HUES6 (cell line): ENCODE measurements at regions not wholly inside any gene's neighbourhood (a gene's known extent, or its start where the extent isn't known, plus 50 kb on each side); places are given as distances from the start of the nearest gene placed in this dataset.

Experiments used
- H3K27ac ChIP-seq: 2 replicates; pipeline ENCODE4 v1.7.0; 2013; ENCODE audit warnings: low read depth, mild to moderate bottlenecking, low read length, inconsistent platforms
- H3K27me3 ChIP-seq: 2 replicates; pipeline ENCODE4 v1.6.1; 2013; ENCODE audit warnings: low read length; ENCODE audit not compliant: control insufficient read depth, insufficient read depth
- H3K36me3 ChIP-seq: 2 replicates; pipeline ENCODE4 v1.6.1; 2013; ENCODE audit warnings: low read length; ENCODE audit not compliant: control insufficient read depth, insufficient read depth
- H3K4me1 ChIP-seq: 2 replicates; pipeline ENCODE4 v1.6.1; 2013; ENCODE audit warnings: low read length; ENCODE audit not compliant: control insufficient read depth, insufficient read depth
- H3K4me3 ChIP-seq: 2 replicates; pipeline ENCODE4 v1.5.1; 2013; ENCODE audit warnings: low read depth, low read length
- H3K9ac ChIP-seq: one replicate; pipeline ENCODE4 v1.6.1; 2013; ENCODE audit warnings: mild to moderate bottlenecking, low read length
- H3K9me3 ChIP-seq: 2 replicates; pipeline ENCODE4 v1.6.1; 2013; ENCODE audit warnings: low read depth, low read length; ENCODE audit not compliant: control insufficient read depth, insufficient read depth

- no peak overlapping the region for H3K4me3 ChIP-seq
- no peak overlapping the region for H3K9ac ChIP-seq
- H3K27ac ChIP-seq, result no peak overlapping the region
Measured at GRCh38 chr5:15447209-15447608, 52.8 kb upstream of the FBXL7 start.

GRCh38 chr5:15446552-15446951 lies 53.4 kb upstream of the FBXL7 start:
- H3K36me3 ChIP-seq, result no peaks in the 10 kb centered on the region
- H3K4me1 ChIP-seq, result no peaks in the 10 kb centered on the region
- H3K9me3 ChIP-seq, result no peaks in the 10 kb centered on the region
- no peaks in the 10 kb centered on the region; the same call in 1 of the 2 replicates for H3K27me3 ChIP-seq
- H3K27ac ChIP-seq, result no peak overlapping the region
- H3K9ac ChIP-seq, result no peak overlapping the region
- H3K4me3 ChIP-seq, result no peak overlapping the region

More at GRCh38 chr5:15447209-15447608, 52.8 kb upstream of the FBXL7 start:
- H3K27me3 ChIP-seq, result no peaks in the 10 kb centered on the region; the same call in 1 of the 2 replicates
- no peaks in the 10 kb centered on the region for H3K36me3 ChIP-seq
- H3K9me3 ChIP-seq, result no peaks in the 10 kb centered on the region
- H3K4me1 ChIP-seq, result no peaks in the 10 kb centered on the region

- H3K27ac ChIP-seq, result no peak overlapping the region
Measured at GRCh38 chr5:15442193-15442570, 57.8 kb upstream of the FBXL7 start.

GRCh38 chr5:15441433-15442192 lies 58.4 kb upstream of the FBXL7 start:
- Histone ChIP-seq H3K27me3 (no peaks in the 10 kb centered on the region), H3K27ac (no peak overlapping the region), H3K4me3 (no peak overlapping the region), H3K4me1 (peaks cover 5% of the 10 kb centered on the region; the same call in 1 of the 2 replicates), H3K36me3 (no peaks in the 10 kb centered on the region), H3K9me3 (no peaks in the 10 kb centered on the region), H3K9ac (no peak overlapping the region)

More at GRCh38 chr5:15442193-15442570, 57.8 kb upstream of the FBXL7 start:
- Histone ChIP-seq H3K36me3 (no peaks in the 10 kb centered on the region), H3K4me1 (peaks cover 5% of the 10 kb centered on the region; the same call in 1 of the 2 replicates), H3K27me3 (no peaks in the 10 kb centered on the region), H3K9me3 (no peaks in the 10 kb centered on the region), H3K4me3 (no peak overlapping the region), H3K9ac (no peak overlapping the region)

GRCh38 chr5:15440434-15440833 lies 59.5 kb upstream of the FBXL7 start:
- Histone ChIP-seq H3K9me3 (no peaks in the 10 kb centered on the region), H3K27ac (no peak overlapping the region), H3K27me3 (no peaks in the 10 kb centered on the region), H3K36me3 (no peaks in the 10 kb centered on the region), H3K9ac (no peak overlapping the region), H3K4me1 (peaks cover 5% of the 10 kb centered on the region; the same call in 1 of the 2 replicates), H3K4me3 (no peak overlapping the region)

- Histone ChIP-seq H3K4me3 (no peak overlapping the region), H3K36me3 (no peaks in the 10 kb centered on the region), H3K9me3 (no peaks in the 10 kb centered on the region), H3K9ac (no peak overlapping the region), H3K27ac (no peak overlapping the region), H3K4me1 (peaks cover 5% of the 10 kb centered on the region; the same call in 1 of the 2 replicates), H3K27me3 (no peaks in the 10 kb centered on the region)
Measured at GRCh38 chr5:15439801-15440200, 60.2 kb upstream of the FBXL7 start.

GRCh38 chr5:15433709-15434108 lies 66.3 kb upstream of the FBXL7 start:
- Histone ChIP-seq H3K36me3 (no peaks in the 10 kb centered on the region), H3K4me1 (no peaks in the 10 kb centered on the region), H3K27ac (no peak overlapping the region), H3K9me3 (no peaks in the 10 kb centered on the region), H3K9ac (no peak overlapping the region), H3K4me3 (no peak overlapping the region), H3K27me3 (no peaks in the 10 kb centered on the region)

GRCh38 chr5:15431923-15432322 lies 68.1 kb upstream of the FBXL7 start:
- no peak overlapping the region for H3K4me3 ChIP-seq
- H3K27ac ChIP-seq, result no peak overlapping the region
- H3K9me3 ChIP-seq, result no peaks in the 10 kb centered on the region
- no peaks in the 10 kb centered on the region for H3K27me3 ChIP-seq
- no peaks in the 10 kb centered on the region for H3K36me3 ChIP-seq
- H3K9ac ChIP-seq, result no peak overlapping the region
- no peaks in the 10 kb centered on the region for H3K4me1 ChIP-seq

GRCh38 chr5:15425766-15426165 lies 74.2 kb upstream of the FBXL7 start:
- no peaks in the 10 kb centered on the region for H3K27me3 ChIP-seq
- H3K9ac ChIP-seq, result no peak overlapping the region
- no peak overlapping the region for H3K27ac ChIP-seq
- peaks cover 5% of the 10 kb centered on the region; the same call in 1 of the 2 replicates for H3K4me1 ChIP-seq
- H3K4me3 ChIP-seq, result no peak overlapping the region
- H3K9me3 ChIP-seq, result no peaks in the 10 kb centered on the region
- H3K36me3 ChIP-seq, result no peaks in the 10 kb centered on the region

GRCh38 chr5:15424769-15425168 lies 75.2 kb upstream of the FBXL7 start:
- Histone ChIP-seq H3K36me3 (no peaks in the 10 kb centered on the region), H3K9ac (no peak overlapping the region), H3K27ac (no peak overlapping the region), H3K4me3 (no peak overlapping the region), H3K4me1 (peaks cover 5% of the 10 kb centered on the region; the same call in 1 of the 2 replicates), H3K9me3 (no peaks in the 10 kb centered on the region), H3K27me3 (no peaks in the 10 kb centered on the region)

GRCh38 chr5:15421921-15422412 lies 78.0 kb upstream of the FBXL7 start:
- Histone ChIP-seq H3K9ac (no peak overlapping the region), H3K4me1 (peaks cover 5% of the 10 kb centered on the region; the same call in 1 of the 2 replicates), H3K4me3 (no peak overlapping the region), H3K27ac (no peak overlapping the region), H3K36me3 (no peaks in the 10 kb centered on the region), H3K9me3 (no peaks in the 10 kb centered on the region), H3K27me3 (no peaks in the 10 kb centered on the region)
